ENCODE measurements at regions not wholly inside any gene's neighbourhood (a gene's known extent, or its start where the extent isn't known, plus 50 kb on each side); places are given as distances from the start of the nearest gene placed in this dataset.

DNA sequence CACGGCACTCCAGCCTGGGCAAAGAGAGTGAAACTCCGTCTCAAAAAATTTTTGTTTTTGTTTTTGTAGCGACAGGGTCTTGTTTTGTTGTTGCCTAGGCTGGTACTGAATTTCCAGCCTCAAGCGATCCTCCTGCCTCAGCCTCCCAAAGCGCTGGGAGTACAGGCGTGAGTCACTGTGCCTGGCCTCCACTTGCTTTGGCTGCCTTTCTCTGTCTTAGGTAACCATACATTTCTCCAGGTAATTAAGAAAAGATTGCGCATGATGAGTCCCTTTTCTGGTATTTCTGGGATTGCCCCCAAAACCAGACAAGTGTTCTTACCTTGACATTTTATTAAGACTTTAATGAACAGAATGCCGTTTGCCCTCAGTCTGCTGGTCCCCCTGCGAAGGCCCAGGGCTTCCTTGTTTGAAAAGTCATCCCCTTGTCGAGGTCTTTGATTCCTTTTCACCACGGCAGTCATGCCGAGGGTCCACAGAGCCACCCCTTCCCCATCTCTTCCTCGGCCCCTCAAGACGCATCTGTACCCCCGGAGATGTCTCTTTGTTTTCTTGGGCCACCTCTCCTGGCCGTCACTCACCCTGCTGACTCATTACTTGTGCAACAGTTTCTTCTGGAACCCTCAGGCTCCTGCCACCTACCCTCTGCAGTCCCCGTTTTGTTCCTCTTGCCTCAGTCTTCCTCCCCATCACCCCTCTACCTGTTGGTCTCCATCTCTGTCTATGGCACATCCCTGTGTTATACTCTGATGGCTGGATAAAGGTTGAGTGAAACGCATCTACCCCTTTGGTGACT lies 151.0 kb downstream of the SEC14L1 start:
- no peak for TF ChIP-seq ZBTB21 (CRISPR knock-in tag; IDR thresholded peaks at IDR 0.05)
- TF ChIP-seq, protein P1, sequence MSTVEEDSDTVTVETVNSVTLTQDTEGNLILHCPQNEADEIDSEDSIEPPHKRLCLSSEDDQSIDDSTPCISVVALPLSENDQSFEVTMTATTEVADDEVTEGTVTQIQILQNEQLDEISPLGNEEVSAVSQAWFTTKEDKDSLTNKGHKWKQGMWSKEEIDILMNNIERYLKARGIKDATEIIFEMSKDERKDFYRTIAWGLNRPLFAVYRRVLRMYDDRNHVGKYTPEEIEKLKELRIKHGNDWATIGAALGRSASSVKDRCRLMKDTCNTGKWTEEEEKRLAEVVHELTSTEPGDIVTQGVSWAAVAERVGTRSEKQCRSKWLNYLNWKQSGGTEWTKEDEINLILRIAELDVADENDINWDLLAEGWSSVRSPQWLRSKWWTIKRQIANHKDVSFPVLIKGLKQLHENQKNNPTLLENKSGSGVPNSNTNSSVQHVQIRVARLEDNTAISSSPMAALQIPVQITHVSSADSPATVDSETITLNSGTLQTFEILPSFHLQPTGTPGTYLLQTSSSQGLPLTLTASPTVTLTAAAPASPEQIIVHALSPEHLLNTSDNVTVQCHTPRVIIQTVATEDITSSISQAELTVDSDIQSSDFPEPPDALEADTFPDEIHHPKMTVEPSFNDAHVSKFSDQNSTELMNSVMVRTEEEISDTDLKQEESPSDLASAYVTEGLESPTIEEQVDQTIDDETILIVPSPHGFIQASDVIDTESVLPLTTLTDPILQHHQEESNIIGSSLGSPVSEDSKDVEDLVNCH (CRISPR knock-in tag; IDR thresholded peaks at IDR 0.05), result no peak

Measured in HepG2 (cell line).